SK-N-SH (cell line): ENCODE measurements at regions not wholly inside any gene's neighbourhood (a gene's known extent, or its start where the extent isn't known, plus 50 kb on each side); places are given as distances from the start of the nearest gene placed in this dataset.

Source experiments
- EP300 ChIP-seq, 2 experiments: IDR thresholded peaks; 2 replicates each; pipeline versions ENCODE4 v1.4.0 to v1.6.1; 2012; ENCODE audit warnings: borderline replicate concordance in 1 of 2, low read depth in 1 of 2, low read length in 1 of 2
- FOXM1 ChIP-seq: IDR thresholded peaks from 2 replicates; pipeline ENCODE4 v1.4.0; 2012; ENCODE audit warnings: low read depth, mild to moderate bottlenecking
- GABPA ChIP-seq: IDR thresholded peaks from 2 replicates; pipeline ENCODE4 v1.4.0; 2012; ENCODE audit warnings: low read depth, mild to moderate bottlenecking
- RAD21 ChIP-seq: IDR thresholded peaks from 2 replicates; pipeline ENCODE4 v1.6.1; 2012; ENCODE audit warnings: mild to moderate bottlenecking, low read length
- SMC3 ChIP-seq: IDR thresholded peaks from 2 replicates; pipeline ENCODE4 v1.6.1; 2012; ENCODE audit warnings: low read depth, low read length, improper control_type of control experiment
- TAF1 ChIP-seq: IDR thresholded peaks from 2 replicates; pipeline ENCODE4 v1.6.1; 2012; ENCODE audit warnings: low read depth, mild to moderate bottlenecking, low read length, moderate library complexity, borderline replicate concordance
- TF ChIP-seq, protein P1 (sequence below): fragments of 200-600 bp; sonication (generic); IDR thresholded peaks from 2 replicates; pipeline ENCODE4 v1.6.1; 2017; ENCODE audit warnings: antibody characterized with exemption, mild to moderate bottlenecking, moderate library complexity
- TF ChIP-seq, protein P2 (sequence below): IDR thresholded peaks from 2 replicates; pipeline ENCODE4 v1.6.1; 2012; ENCODE audit warnings: mild to moderate bottlenecking, low read depth, low read length, moderate library complexity

DNA sequence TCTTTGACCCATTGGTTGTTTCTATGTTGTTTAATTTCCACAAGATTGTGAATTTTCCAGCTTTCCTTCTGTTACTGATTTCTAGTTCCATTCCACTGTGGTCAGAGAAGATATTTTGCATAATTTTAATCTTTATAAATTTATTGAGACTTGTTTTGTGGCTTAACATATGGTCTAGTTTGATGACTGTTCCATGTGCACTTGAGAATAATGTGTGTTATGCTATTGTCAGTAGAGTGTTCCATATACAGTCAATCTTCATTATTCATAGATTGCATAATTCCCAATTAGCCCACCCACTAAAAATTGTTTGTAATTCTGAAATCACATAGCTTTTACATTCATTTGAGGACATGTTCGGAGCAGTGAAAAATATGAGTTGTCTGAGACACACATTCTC, 346.1 kb upstream of the DDI1 start:
- no peak for TF ChIP-seq RAD21
- TF ChIP-seq GABPA = no peak
- TF ChIP-seq, protein P1, sequence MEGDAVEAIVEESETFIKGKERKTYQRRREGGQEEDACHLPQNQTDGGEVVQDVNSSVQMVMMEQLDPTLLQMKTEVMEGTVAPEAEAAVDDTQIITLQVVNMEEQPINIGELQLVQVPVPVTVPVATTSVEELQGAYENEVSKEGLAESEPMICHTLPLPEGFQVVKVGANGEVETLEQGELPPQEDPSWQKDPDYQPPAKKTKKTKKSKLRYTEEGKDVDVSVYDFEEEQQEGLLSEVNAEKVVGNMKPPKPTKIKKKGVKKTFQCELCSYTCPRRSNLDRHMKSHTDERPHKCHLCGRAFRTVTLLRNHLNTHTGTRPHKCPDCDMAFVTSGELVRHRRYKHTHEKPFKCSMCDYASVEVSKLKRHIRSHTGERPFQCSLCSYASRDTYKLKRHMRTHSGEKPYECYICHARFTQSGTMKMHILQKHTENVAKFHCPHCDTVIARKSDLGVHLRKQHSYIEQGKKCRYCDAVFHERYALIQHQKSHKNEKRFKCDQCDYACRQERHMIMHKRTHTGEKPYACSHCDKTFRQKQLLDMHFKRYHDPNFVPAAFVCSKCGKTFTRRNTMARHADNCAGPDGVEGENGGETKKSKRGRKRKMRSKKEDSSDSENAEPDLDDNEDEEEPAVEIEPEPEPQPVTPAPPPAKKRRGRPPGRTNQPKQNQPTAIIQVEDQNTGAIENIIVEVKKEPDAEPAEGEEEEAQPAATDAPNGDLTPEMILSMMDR = no peak
- TF ChIP-seq, protein P2, sequence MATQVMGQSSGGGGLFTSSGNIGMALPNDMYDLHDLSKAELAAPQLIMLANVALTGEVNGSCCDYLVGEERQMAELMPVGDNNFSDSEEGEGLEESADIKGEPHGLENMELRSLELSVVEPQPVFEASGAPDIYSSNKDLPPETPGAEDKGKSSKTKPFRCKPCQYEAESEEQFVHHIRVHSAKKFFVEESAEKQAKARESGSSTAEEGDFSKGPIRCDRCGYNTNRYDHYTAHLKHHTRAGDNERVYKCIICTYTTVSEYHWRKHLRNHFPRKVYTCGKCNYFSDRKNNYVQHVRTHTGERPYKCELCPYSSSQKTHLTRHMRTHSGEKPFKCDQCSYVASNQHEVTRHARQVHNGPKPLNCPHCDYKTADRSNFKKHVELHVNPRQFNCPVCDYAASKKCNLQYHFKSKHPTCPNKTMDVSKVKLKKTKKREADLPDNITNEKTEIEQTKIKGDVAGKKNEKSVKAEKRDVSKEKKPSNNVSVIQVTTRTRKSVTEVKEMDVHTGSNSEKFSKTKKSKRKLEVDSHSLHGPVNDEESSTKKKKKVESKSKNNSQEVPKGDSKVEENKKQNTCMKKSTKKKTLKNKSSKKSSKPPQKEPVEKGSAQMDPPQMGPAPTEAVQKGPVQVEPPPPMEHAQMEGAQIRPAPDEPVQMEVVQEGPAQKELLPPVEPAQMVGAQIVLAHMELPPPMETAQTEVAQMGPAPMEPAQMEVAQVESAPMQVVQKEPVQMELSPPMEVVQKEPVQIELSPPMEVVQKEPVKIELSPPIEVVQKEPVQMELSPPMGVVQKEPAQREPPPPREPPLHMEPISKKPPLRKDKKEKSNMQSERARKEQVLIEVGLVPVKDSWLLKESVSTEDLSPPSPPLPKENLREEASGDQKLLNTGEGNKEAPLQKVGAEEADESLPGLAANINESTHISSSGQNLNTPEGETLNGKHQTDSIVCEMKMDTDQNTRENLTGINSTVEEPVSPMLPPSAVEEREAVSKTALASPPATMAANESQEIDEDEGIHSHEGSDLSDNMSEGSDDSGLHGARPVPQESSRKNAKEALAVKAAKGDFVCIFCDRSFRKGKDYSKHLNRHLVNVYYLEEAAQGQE = no peak
- TF ChIP-seq SMC3 = no peak
- TF ChIP-seq TAF1 = no peak
- TF ChIP-seq EP300 (IDR thresholded peaks at IDR 0.05; ENCODE audit: borderline replicate concordance in 1 of 2, low read depth in 1 of 2, low read length in 1 of 2) = no peak
- TF ChIP-seq FOXM1 = no peak
